Ectodermal cell (in vitro differentiated cells): ENCODE measurements at regions not wholly inside any gene's neighbourhood (a gene's known extent, or its start where the extent isn't known, plus 50 kb on each side); places are given as distances from the start of the nearest gene placed in this dataset.

Experiments
- H3K27ac ChIP-seq: 2 replicates; pipeline ENCODE4 v1.7.0; 2013; ENCODE audit warnings: mild to moderate bottlenecking, low read depth, low read length; ENCODE audit not compliant: insufficient read depth, poor library complexity, severe bottlenecking
- H3K27me3 ChIP-seq: 2 replicates; pipeline ENCODE4 v1.7.0; 2013; ENCODE audit warnings: mild to moderate bottlenecking, low read length; ENCODE audit not compliant: insufficient read depth, control insufficient read depth, poor library complexity, severe bottlenecking
- H3K36me3 ChIP-seq: one replicate; pipeline ENCODE4 v1.7.0; 2013; ENCODE audit warnings: low read length; ENCODE audit not compliant: control insufficient read depth, insufficient read depth
- H3K4me1 ChIP-seq: one replicate; pipeline ENCODE4 v1.7.0; 2013; ENCODE audit warnings: low read length; ENCODE audit not compliant: control insufficient read depth, insufficient read depth
- H3K4me3 ChIP-seq: 2 replicates; pipeline ENCODE4 v1.7.0; 2013; ENCODE audit warnings: low read depth, low read length, control low read depth; ENCODE audit not compliant: insufficient read depth
- H3K9me3 ChIP-seq: 2 replicates; pipeline ENCODE4 v1.7.0; 2013; ENCODE audit warnings: mild to moderate bottlenecking, low read length, moderate library complexity; ENCODE audit not compliant: control insufficient read depth
- WGBS, 2 experiments: methylation state at CpG; one replicate each; pipeline ENCODE4 v1.1.7; 2013; ENCODE audit warnings: missing lambda C conversion rate in 2 of 2; 5-methylcytosine and 5-hydroxymethylcytosine counted together

DNA sequence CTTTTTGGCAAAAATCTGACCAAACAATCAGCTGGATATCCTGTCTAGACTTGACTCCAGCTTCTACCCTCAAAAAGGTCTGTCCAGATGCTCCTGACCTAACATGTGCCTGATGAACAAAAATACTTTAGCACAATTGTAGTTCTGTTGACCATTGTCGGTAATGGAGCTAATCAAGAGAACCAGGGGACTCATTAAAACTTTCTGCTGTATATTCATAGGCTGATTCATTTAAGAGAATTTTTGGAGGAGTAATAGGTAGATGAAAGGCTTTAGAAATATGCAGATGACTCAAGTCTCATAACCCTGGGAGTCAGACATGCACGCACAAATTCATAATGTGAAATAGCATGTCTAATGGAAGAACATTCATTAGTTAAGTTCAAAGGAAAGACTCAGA is 514.2 kb downstream of the TXNL1 start:
- Histone ChIP-seq H3K27me3 (no peaks in the 10 kb centered on the region), H3K9me3 (no peaks in the 10 kb centered on the region), H3K4me3 (no peak overlapping the region), H3K27ac (no peak overlapping the region), H3K4me1 (no peaks in the 10 kb centered on the region), H3K36me3 (no peaks in the 10 kb centered on the region)
- 96 to 98% methylated on average over 2 of the region's 2 CpGs for WGBS, 2 experiments

DNA sequence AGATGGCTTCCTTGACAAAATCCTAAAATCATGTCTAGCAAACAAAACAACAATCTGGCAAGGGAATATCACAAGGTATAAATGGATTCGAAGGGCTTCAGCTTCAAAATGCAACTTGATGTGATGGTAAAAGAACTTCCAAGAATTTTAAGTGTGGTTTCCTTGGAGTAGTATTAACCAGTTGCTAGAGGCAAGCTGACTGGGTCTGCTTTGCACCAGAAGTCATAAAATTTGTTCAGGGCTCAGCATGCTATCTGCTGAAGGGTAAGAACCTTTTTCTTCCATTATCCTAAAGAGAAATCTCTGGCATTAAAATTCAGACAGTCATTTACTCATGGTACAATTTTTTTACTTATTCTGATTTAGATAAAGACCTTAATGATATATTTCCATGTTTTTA is 516.7 kb downstream of the TXNL1 start:
- H3K36me3 ChIP-seq, result no peaks in the 10 kb centered on the region
- WGBS, 2 experiments, result 85 to 93% methylated on average over 1 of the region's 1 CpG
- no peaks in the 10 kb centered on the region for H3K27me3 ChIP-seq
- H3K9me3 ChIP-seq, result no peaks in the 10 kb centered on the region
- H3K4me3 ChIP-seq, result no peak overlapping the region
- no peak overlapping the region for H3K27ac ChIP-seq
- no peaks in the 10 kb centered on the region for H3K4me1 ChIP-seq

DNA sequence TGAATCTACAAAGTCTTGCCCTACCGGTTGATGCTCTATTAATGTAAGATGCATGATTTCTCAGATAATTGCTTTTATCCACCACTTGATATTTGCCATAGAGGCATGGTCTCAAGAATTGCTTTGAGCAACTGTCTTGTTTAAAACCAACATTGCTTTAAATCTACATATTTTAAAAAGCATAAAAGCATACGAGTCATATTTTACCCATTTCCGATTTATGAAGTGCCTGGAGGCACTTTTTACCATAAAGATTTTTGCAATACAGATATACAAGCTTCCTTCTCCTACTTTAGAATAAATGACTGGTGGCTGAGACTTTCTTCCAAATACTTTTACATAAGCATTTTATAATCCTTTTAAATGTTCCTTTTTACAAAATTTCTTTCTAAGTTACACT is 517.6 kb downstream of the TXNL1 start:
- Histone ChIP-seq H3K4me3 (no peak overlapping the region), H3K27ac (no peak overlapping the region), H3K4me1 (no peaks in the 10 kb centered on the region), H3K36me3 (no peaks in the 10 kb centered on the region), H3K27me3 (no peaks in the 10 kb centered on the region), H3K9me3 (no peaks in the 10 kb centered on the region)
- 96 to 98% methylated on average over 2 to 3 of the region's 3 CpGs for WGBS, 2 experiments

DNA sequence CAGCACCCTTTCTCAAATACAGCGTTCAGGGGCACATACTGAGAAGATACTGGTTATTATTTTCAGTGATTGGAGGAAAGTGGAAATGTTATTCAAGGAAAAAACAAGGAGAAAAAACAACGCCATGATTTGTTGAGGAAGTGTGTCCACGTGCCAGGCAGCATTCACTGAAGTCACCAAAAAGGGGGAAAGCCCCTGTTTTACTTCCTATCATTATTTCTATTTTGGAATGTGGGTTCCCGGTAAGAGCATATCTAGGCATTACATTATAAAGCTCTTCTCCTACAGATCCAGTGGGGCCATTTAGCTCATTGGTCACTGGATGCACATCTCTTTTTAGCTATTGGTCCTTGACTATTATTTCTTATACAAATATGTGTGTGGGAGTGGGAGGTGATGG is 518.7 kb downstream of the TXNL1 start:
- Histone ChIP-seq H3K4me3 (no peak overlapping the region), H3K27me3 (no peaks in the 10 kb centered on the region), H3K27ac (no peak overlapping the region), H3K4me1 (no peaks in the 10 kb centered on the region), H3K36me3 (no peaks in the 10 kb centered on the region), H3K9me3 (no peaks in the 10 kb centered on the region)
- WGBS, 2 experiments, result 93% methylated on average over 4 of the region's 4 CpGs

DNA sequence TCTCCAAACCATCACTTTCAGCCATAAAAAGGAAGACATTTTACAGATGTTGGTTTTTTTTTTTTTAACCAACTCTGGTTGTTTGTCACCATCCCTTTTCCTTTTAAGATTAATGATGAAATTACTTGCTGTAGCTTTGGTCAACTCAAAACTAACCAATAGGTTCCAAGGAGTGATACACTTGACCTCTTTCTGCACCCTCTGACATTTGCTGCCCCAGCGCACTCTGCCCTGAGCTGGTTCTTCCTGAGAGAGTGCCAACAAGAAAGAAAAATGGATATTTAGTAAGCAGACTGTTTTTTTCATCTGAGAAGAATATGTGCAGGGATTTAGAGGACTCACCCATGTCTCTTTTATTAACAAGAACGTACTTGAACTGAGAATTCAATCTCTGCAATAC is 520.0 kb downstream of the TXNL1 start:
- no peaks in the 10 kb centered on the region for H3K27me3 ChIP-seq
- no peak overlapping the region for H3K4me3 ChIP-seq
- no peaks in the 10 kb centered on the region for H3K4me1 ChIP-seq
- 100% methylated on average over 1 to 2 of the region's 2 CpGs for WGBS, 2 experiments
- H3K27ac ChIP-seq, result no peak overlapping the region
- H3K9me3 ChIP-seq, result no peaks in the 10 kb centered on the region
- H3K36me3 ChIP-seq, result no peaks in the 10 kb centered on the region

DNA sequence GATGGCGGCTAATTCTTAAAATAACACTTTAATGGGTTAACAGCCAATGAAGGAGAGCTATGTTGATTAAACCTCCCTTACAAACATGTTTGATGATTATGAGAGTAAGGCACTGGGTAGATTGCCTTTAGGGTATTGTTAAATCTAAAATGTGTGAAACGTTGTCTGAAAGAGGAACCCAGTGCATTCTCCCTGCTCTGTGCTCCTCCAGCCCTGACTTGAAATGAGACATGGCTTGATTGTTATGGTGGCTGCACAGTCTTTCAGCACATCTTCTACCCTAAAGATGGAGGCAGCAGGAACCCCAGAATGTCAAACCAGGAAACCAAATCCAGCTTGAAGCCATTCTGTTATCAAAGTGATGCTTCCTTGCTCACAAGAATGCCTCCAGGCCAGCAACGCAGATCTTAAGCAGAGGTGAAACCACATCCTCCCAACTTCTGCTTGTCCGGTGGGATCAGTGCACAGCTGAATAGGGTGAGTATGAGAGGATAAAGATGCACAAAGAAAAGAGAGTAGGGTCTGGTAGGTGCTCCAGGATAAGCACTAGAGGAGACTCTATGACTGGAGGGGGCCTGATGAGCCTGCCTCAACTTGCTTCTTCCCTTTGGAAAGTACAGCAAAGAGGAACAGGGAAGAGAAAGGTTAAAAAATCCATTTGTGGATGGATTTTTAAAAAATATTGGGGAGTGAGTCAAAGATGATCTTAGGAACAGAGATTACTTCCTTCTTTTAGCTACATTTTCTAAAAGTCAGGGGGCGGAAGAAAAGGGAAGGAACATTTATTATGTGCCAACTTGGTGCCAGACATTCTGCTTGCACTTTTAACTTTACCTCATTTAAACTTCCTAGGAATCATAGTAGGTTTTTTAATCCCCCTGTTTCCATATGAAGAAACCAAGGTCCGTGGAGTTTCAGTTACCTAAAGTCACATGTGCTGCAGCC is 523.0 kb downstream of the TXNL1 start:
- H3K27ac ChIP-seq, result no peak overlapping the region
- no peaks in the 10 kb centered on the region for H3K4me1 ChIP-seq
- H3K27me3 ChIP-seq, result no peaks in the 10 kb centered on the region
- H3K36me3 ChIP-seq, result no peaks in the 10 kb centered on the region
- 93 to 97% methylated on average over 6 of the region's 6 CpGs for WGBS, 2 experiments
- no peak overlapping the region for H3K4me3 ChIP-seq
- no peaks in the 10 kb centered on the region for H3K9me3 ChIP-seq

DNA sequence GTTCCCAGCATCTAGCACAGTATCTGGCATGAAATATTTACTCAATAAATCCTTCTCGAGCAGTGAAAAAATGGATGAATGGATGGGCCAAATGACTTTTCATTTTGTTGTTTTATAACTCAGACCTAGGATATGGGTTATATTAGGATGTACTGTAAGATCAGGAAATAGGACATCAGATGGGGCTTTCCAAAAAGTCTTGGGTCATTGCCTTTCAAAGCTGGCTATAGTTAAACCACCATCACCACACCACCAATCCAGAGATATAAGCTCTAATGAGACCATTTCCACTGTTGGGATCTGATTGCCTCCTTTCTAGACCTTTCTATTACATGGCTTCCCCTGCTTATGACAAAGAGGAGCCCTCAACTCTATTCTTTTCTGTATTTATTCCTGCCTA is 525.0 kb upstream of the TCF4 start:
- Histone ChIP-seq H3K4me1 (no peaks in the 10 kb centered on the region), H3K9me3 (no peaks in the 10 kb centered on the region), H3K4me3 (no peak overlapping the region), H3K36me3 (no peaks in the 10 kb centered on the region), H3K27me3 (no peaks in the 10 kb centered on the region), H3K27ac (no peak overlapping the region)
- 100% methylated on average over 1 of the region's 1 CpG for WGBS, 2 experiments

DNA sequence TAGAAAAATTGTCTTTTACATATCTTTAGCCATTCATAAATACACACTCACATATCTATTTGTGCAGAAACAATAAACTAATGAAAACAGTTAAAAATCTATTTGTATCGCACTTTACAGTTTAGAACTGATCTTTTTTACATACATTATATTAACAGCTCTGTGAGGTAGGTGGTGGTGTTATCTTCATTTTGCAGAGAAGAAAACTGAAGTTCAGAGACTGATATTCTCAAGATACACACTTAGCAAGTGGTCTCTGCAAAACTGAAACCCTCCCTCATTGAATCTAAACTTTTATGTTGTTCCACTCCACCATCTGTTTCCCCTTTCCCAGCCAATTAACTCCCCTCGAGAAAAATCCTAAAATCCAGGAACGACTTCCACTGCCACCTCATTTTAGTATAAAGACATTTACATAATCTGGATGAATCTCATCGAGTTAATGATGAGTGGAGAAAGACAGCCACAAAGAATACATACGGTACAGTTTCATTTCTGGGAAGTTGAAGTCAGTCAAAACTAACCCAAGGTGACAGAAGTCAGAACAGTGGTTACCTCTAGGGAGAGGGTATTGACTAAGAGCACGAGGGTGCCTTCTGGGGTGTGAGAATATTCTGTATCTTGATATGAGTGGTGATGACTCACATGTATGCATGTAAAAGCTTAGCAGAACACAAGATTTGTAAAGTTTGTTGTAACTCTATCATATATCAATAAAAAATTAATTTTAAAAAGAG is 524.2 kb upstream of the TCF4 start:
- 91 to 94% methylated on average over 5 of the region's 6 CpGs for WGBS, 2 experiments
- no peaks in the 10 kb centered on the region for H3K4me1 ChIP-seq
- no peaks in the 10 kb centered on the region for H3K36me3 ChIP-seq
- H3K27ac ChIP-seq, result no peak overlapping the region
- H3K4me3 ChIP-seq, result no peak overlapping the region
- H3K27me3 ChIP-seq, result no peaks in the 10 kb centered on the region
- H3K9me3 ChIP-seq, result no peaks in the 10 kb centered on the region

DNA sequence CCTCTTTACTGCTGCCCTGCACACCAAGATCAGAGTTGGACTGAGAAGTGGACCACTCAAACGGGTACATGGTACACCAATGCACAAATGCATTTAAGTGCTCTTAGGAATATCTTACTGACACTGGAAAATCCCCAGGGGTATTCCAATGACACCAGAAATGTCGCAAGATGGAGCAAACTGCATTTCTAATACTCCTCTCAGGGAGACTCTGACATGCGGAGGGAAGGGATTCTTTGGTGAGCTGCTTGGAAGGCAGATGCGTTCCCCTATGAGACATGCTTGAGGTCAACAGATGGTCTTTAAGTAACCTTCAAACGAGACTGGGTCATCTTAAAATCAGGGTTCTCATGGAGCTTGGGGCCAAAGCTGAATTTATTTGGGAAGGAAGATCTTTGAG is 521.8 kb upstream of the TCF4 start:
- WGBS, 2 experiments, result 93 to 94% methylated on average over 5 of the region's 5 CpGs

More for the DNA sequence above, 521.8 kb upstream of the TCF4 start:
- H3K4me1 ChIP-seq, result no peaks in the 10 kb centered on the region
- no peak overlapping the region for H3K4me3 ChIP-seq
- no peak overlapping the region for H3K27ac ChIP-seq
- no peaks in the 10 kb centered on the region for H3K27me3 ChIP-seq
- H3K9me3 ChIP-seq, result no peaks in the 10 kb centered on the region
- no peaks in the 10 kb centered on the region for H3K36me3 ChIP-seq
